ENCODE measurements at regions not wholly inside any gene's neighbourhood (a gene's known extent, or its start where the extent isn't known, plus 50 kb on each side); places are given as distances from the start of the nearest gene placed in this dataset.

DNA sequence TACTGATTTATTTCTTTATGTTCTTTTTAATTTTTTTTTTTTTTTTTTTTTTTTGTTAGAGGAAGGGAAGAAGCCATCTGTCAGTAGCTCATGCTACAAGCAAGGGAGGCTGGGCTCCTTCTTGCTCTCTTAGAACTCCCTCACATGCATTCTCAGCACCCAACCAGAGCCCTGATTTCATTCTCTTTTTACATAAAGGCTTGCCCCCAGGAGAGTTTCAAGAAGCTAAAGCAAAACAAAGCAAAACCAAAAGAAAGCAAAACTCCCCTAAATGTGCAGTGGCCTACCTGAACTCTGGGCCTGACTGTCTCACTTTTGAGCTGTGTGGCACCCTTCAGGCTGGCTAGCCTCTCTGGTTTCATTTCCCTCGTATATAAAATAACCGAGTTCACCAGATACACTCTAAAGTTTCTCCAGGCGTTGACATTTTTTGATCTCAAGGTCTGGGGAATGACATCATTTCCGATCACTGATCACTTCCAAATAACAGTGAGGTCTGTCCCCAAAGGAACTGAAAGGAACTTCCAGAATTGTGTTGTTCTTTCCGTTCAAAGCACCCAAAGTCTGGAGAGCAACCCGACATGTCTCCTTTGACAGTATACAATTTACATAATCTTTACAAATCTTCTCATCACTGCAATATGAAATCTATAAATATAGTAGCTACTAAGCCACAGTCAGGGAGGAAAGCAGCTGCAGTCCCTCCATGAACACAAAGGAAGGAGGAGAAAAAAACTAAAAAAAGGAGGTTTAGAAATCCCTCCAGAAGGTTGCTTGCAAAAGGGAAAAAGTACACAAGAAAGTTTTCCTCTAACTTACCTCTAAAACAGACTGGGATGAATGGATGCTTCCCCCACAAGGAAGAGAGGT lies 145.6 kb upstream of the NCK2 start:
- H3K27ac Mint-ChIP-seq: peak overlapping the region in 1 of 7 donors; percentile 29
- Histone ChIP-seq H3K36me3 (ENCODE audit: insufficient read depth, low read length) (no peaks in the 10 kb centered on the region), H3K9me3 (ENCODE audit: control insufficient read depth in 1 of 2, low read length in 2 of 2) (no peaks in the 10 kb centered on the region), H3K27me3 (ENCODE audit: insufficient read depth, low read length) (no peaks in the 10 kb centered on the region), H3K4me3 (ENCODE audit: low read length in 2 of 2) (no peak overlapping the region), H3K4me1 (ENCODE audit: insufficient read depth, low read length) (no peaks in the 10 kb centered on the region), H3K27ac (ENCODE audit: low read depth, low read length) (no peak overlapping the region)
- H3K27me3 Mint-ChIP-seq: peaks cover 0 to 1% of the 10 kb centered on the region in 2 donors
- no peaks in the 10 kb centered on the region for H3K9me3 Mint-ChIP-seq
- ChIA-PET CTCF (ENCODE audit: partially characterized antibody) (interaction anchor here (0.6 to 1.2 kb wide), 3 partner anchors 22 to 662 kb away, joined by 3 to 4 read pairs (median 3); no protein-coding TSS in a partner anchor), POLR2A (ENCODE audit: partially characterized antibody) (no interaction called here)
- no peak for DNase-seq
- H3K36me3 Mint-ChIP-seq: no peaks in the 10 kb centered on the region
- H3K4me3 Mint-ChIP-seq: no peak overlapping the region
- intact Hi-C loops (cut with micrococcal nuclease): no loop called here
- H3K4me1 Mint-ChIP-seq: no peaks in the 10 kb centered on the region

- no peak overlapping the region for H3K27ac ChIP-seq (ENCODE audit: low read depth, low read length)
- Mint-ChIP-seq H3K27me3 (peaks cover 0 to 1% of the 10 kb centered on the region in 2 donors), H3K27ac (peak overlapping the region in 2 of 7 donors; percentile 23 to 46), H3K9me3 (no peaks in the 10 kb centered on the region), H3K4me1 (no peaks in the 10 kb centered on the region), H3K36me3 (no peaks in the 10 kb centered on the region), H3K4me3 (peak overlapping the region in 1 of 8 donors; percentile 13)
- intact Hi-C loops (cut with micrococcal nuclease): no loop called here
- DNase-seq: no peak
- ChIA-PET POLR2A (ENCODE audit: partially characterized antibody) (no interaction called here), CTCF (ENCODE audit: partially characterized antibody) (interaction anchor here (0.6 to 1.2 kb wide), 4 partner anchors 21 to 663 kb away, joined by 3 to 4 read pairs (median 4); no protein-coding TSS in a partner anchor)
- H3K4me3 ChIP-seq (ENCODE audit: low read length in 2 of 2): no peak overlapping the region
- no peaks in the 10 kb centered on the region for H3K27me3 ChIP-seq (ENCODE audit: insufficient read depth, low read length)
- H3K4me1 ChIP-seq (ENCODE audit: insufficient read depth, low read length): no peaks in the 10 kb centered on the region
- no peaks in the 10 kb centered on the region for H3K36me3 ChIP-seq (ENCODE audit: insufficient read depth, low read length)
- no peaks in the 10 kb centered on the region for H3K9me3 ChIP-seq (ENCODE audit: control insufficient read depth in 1 of 2, low read length in 2 of 2)
Measured at GRCh38 chr2:105597806-105598803, 146.6 kb upstream of the NCK2 start.

DNA sequence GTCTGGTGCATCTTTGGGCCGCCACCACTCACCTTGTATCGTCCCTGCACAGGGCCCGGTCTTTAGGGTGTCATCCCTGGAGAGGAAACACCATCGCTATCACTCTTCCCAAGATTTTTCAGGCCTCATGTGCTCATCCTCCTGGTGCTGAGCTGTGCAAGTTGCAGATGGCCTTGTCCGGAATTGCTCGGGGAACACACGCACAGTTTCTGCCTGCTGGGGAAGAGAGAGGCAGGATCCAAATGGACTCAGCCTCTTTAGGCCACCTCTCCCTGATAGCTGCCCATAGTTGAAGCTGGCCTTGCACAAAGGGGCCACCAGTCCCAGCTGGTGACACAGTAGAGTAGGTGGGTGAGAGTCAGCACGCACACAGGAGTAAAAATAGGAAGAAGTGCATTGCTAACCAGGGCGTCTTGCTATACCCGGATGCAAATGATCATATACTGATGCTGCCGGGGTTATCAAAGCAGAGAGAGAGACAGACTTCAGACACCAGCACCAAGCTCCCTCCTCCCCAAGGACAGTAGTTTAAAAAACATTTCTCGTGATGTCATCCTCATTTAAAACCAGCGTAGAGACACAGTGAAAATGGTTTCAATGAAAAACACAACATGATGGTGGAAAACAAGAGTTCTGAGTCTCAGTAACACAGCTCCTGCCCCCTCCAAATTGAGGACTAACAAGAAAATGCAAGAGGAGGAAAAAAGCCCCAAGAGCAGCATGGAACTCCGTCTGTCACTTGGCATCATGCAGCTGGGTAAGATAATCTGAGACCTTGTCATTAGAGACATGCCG lies 147.5 kb upstream of the NCK2 start:
- CTCF ChIA-PET (ENCODE audit: partially characterized antibody): interaction anchor here (1.0 kb wide), 1 partner anchor 20 kb away, joined by 4 read pairs; no protein-coding TSS in a partner anchor
- no peak for DNase-seq

DNA sequence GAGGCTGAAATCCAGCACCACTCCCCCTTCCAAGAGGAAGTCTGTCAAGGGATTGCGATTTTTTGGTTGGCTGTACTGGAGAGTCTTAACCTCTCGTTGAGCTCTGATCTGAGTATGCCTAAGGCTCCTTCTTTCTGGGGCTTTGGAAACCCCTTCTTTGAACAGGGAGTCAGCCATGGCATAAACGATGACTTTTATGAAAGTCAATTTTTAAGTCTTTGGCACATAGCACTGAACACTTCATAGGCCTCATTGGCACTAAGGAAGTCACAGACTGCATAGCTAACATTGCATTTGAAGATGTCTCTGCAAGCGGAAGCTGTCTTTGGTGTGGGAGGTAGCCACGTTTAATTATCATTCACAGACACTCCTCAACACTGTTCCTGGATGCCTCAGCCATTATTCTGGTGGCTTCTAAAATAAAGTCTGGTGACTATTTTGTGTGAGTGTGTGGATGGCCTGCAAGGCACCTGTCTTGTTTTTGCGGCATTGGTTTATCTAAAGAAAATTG lies 148.2 kb upstream of the NCK2 start:
- H3K27ac ChIP-seq (ENCODE audit: low read depth, low read length): no peak overlapping the region
- peaks cover 0 to 1% (median 0%) of the 10 kb centered on the region in 8 donors for H3K9me3 Mint-ChIP-seq
- H3K27me3 Mint-ChIP-seq: peaks cover 0 to 1% of the 10 kb centered on the region in 2 donors
- H3K36me3 Mint-ChIP-seq: no peaks in the 10 kb centered on the region
- no peaks in the 10 kb centered on the region for H3K9me3 ChIP-seq (ENCODE audit: control insufficient read depth in 1 of 2, low read length in 2 of 2)
- H3K27ac Mint-ChIP-seq: no peak overlapping the region
- POLR2A ChIA-PET (ENCODE audit: partially characterized antibody): no interaction called here
- no peaks in the 10 kb centered on the region for H3K4me1 Mint-ChIP-seq
- no peak overlapping the region for H3K4me3 ChIP-seq (ENCODE audit: low read length in 2 of 2)
- H3K27me3 ChIP-seq (ENCODE audit: insufficient read depth, low read length): no peaks in the 10 kb centered on the region
- no peak overlapping the region for H3K4me3 Mint-ChIP-seq
- intact Hi-C loops (cut with micrococcal nuclease): no loop called here
- H3K36me3 ChIP-seq (ENCODE audit: insufficient read depth, low read length): no peaks in the 10 kb centered on the region
- no peak for DNase-seq
- no peaks in the 10 kb centered on the region for H3K4me1 ChIP-seq (ENCODE audit: insufficient read depth, low read length)
- CTCF ChIA-PET (ENCODE audit: partially characterized antibody): interaction anchor here (1.0 to 1.5 kb wide), 2 partner anchors 20 to 21 kb away, joined by 3 to 5 read pairs; no protein-coding TSS in a partner anchor

More for the DNA sequence above, 147.5 kb upstream of the NCK2 start:
- no peak overlapping the region for H3K4me3 ChIP-seq (ENCODE audit: low read length in 2 of 2)
- H3K9me3 Mint-ChIP-seq: no peaks in the 10 kb centered on the region
- no peaks in the 10 kb centered on the region for H3K4me1 ChIP-seq (ENCODE audit: insufficient read depth, low read length)
- H3K27me3 Mint-ChIP-seq: peaks cover 0 to 1% of the 10 kb centered on the region in 2 donors
- H3K36me3 ChIP-seq (ENCODE audit: insufficient read depth, low read length): no peaks in the 10 kb centered on the region
- H3K27me3 ChIP-seq (ENCODE audit: insufficient read depth, low read length): no peaks in the 10 kb centered on the region
- POLR2A ChIA-PET (ENCODE audit: partially characterized antibody): no interaction called here
- no peaks in the 10 kb centered on the region for H3K9me3 ChIP-seq (ENCODE audit: control insufficient read depth in 1 of 2, low read length in 2 of 2)
- H3K36me3 Mint-ChIP-seq: no peaks in the 10 kb centered on the region
- H3K4me3 Mint-ChIP-seq: no peak overlapping the region
- intact Hi-C loops (cut with micrococcal nuclease): no loop called here
- H3K27ac Mint-ChIP-seq: peak overlapping the region in 1 of 7 donors; percentile 23
- no peaks in the 10 kb centered on the region for H3K4me1 Mint-ChIP-seq
- no peak overlapping the region for H3K27ac ChIP-seq (ENCODE audit: low read depth, low read length)

DNA sequence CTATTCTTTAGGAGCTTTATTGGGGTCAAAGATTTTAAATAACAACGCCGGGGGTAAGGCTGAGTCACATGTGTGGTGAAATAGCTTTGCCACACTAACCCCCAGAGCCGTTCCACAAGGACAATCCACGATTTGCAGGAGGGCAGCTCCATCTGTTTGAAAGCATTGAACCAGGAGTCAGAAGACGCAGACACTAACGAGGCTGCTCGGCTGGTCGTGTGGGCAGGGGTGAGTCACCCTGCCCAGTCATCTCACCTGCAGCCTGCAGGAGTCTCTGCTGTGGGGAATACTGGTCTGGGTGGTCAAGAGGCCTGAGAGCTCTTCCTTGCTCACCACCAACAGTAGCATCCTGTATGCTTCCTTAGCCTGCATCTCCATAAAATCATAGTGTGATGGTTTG lies 149.2 kb upstream of the NCK2 start:
- Mint-ChIP-seq H3K27me3 (peaks cover 0 to 1% of the 10 kb centered on the region in 2 donors), H3K4me3 (no peak overlapping the region), H3K4me1 (no peaks in the 10 kb centered on the region), H3K36me3 (peaks cover 0 to 5% of the 10 kb centered on the region in 2 donors), H3K9me3 (peaks cover 0 to 10% (median 3%) of the 10 kb centered on the region in 8 donors), H3K27ac (no peak overlapping the region)
- ChIA-PET CTCF (ENCODE audit: partially characterized antibody) (interaction anchor here (1.5 kb wide), 1 partner anchor 19 kb away, joined by 5 read pairs; no protein-coding TSS in a partner anchor), POLR2A (ENCODE audit: partially characterized antibody) (interaction anchor here (0.5 kb wide), 1 partner anchor 53 kb away, joined by 3 read pairs; no protein-coding TSS in a partner anchor)
- no peaks in the 10 kb centered on the region for H3K27me3 ChIP-seq (ENCODE audit: insufficient read depth, low read length)
- H3K27ac ChIP-seq (ENCODE audit: low read depth, low read length): no peak overlapping the region
- intact Hi-C loops (cut with micrococcal nuclease): no loop called here
- H3K4me1 ChIP-seq (ENCODE audit: insufficient read depth, low read length): no peaks in the 10 kb centered on the region
- DNase-seq: no peak
- H3K4me3 ChIP-seq (ENCODE audit: low read length in 2 of 2): no peak overlapping the region
- no peaks in the 10 kb centered on the region for H3K9me3 ChIP-seq (ENCODE audit: control insufficient read depth in 1 of 2, low read length in 2 of 2)
- no peaks in the 10 kb centered on the region for H3K36me3 ChIP-seq (ENCODE audit: insufficient read depth, low read length)

- Histone ChIP-seq H3K36me3 (ENCODE audit: insufficient read depth, low read length) (no peaks in the 10 kb centered on the region), H3K4me3 (ENCODE audit: low read length in 2 of 2) (no peak overlapping the region), H3K9me3 (ENCODE audit: control insufficient read depth in 1 of 2, low read length in 2 of 2) (peaks cover 0 to 3% of the 10 kb centered on the region in 2 donors), H3K27me3 (ENCODE audit: insufficient read depth, low read length) (no peaks in the 10 kb centered on the region), H3K27ac (ENCODE audit: low read depth, low read length) (no peak overlapping the region), H3K4me1 (ENCODE audit: insufficient read depth, low read length) (no peaks in the 10 kb centered on the region)
- ChIA-PET POLR2A (ENCODE audit: partially characterized antibody) (no interaction called here), CTCF (ENCODE audit: partially characterized antibody) (no interaction called here)
- H3K9me3 Mint-ChIP-seq: peaks cover 0 to 31% (median 11%) of the 10 kb centered on the region in 8 donors
- peaks cover 0 to 10% of the 10 kb centered on the region in 2 donors for H3K36me3 Mint-ChIP-seq
- intact Hi-C loops (cut with micrococcal nuclease): no loop called here
- H3K27ac Mint-ChIP-seq: no peak overlapping the region
- peaks cover 0 to 1% of the 10 kb centered on the region in 2 donors for H3K27me3 Mint-ChIP-seq
- no peak for DNase-seq
- H3K4me3 Mint-ChIP-seq: no peak overlapping the region
- H3K4me1 Mint-ChIP-seq: no peaks in the 10 kb centered on the region
Measured at GRCh38 chr2:105593221-105593967, 151.3 kb upstream of the NCK2 start.

All from CD4-positive, alpha-beta memory T cell (primary cell).